MG63 (cell line): ENCODE measurements at regions not wholly inside any gene's neighbourhood (a gene's known extent, or its start where the extent isn't known, plus 50 kb on each side); places are given as distances from the start of the nearest gene placed in this dataset.
A peak's percentile ranks its signal among the peaks of the same experiment; 100 is the strongest.
"Not testable (repeated sequence)": the region's sequence is repeated elsewhere in the genome, so short reads cannot be mapped to it uniquely, and the experiment has no call there.

Source experiments
- DNase-seq: peaks from one replicate; pipeline ENCODE4 v3.0.0-alpha.2; 2020
- H3K27me3 ChIP-seq: fragments of 250-450 bp; sonication (Bioruptor Pico); 2 replicates; pipeline ENCODE4 v1.5.1; 2020; ENCODE audit warnings: mild to moderate bottlenecking, moderate library complexity
- H3K36me3 ChIP-seq: fragments of 250-450 bp; sonication (Bioruptor Pico); 2 replicates; pipeline ENCODE4 v1.5.1; 2020; ENCODE audit warnings: mild to moderate bottlenecking, moderate library complexity
- H3K4me3 ChIP-seq: fragments of 250-450 bp; sonication (Bioruptor Pico); 2 replicates; pipeline ENCODE4 v1.5.1; 2020; ENCODE audit warnings: mild to moderate bottlenecking, moderate library complexity
- H3K9me3 ChIP-seq: fragments of 250-450 bp; sonication (Bioruptor Pico); 2 replicates; pipeline ENCODE4 v1.5.1; 2020; ENCODE audit warnings: mild to moderate bottlenecking, moderate library complexity

- DNase-seq: no peak
- Histone ChIP-seq H3K9me3 (no peaks in the 10 kb centered on the region), H3K27me3 (no peaks in the 10 kb centered on the region), H3K36me3 (no peaks in the 10 kb centered on the region), H3K4me3 (no peak overlapping the region)
Measured at GRCh38 chr2:21353879-21354679, 230.3 kb downstream of the TDRD15 start.

DNA sequence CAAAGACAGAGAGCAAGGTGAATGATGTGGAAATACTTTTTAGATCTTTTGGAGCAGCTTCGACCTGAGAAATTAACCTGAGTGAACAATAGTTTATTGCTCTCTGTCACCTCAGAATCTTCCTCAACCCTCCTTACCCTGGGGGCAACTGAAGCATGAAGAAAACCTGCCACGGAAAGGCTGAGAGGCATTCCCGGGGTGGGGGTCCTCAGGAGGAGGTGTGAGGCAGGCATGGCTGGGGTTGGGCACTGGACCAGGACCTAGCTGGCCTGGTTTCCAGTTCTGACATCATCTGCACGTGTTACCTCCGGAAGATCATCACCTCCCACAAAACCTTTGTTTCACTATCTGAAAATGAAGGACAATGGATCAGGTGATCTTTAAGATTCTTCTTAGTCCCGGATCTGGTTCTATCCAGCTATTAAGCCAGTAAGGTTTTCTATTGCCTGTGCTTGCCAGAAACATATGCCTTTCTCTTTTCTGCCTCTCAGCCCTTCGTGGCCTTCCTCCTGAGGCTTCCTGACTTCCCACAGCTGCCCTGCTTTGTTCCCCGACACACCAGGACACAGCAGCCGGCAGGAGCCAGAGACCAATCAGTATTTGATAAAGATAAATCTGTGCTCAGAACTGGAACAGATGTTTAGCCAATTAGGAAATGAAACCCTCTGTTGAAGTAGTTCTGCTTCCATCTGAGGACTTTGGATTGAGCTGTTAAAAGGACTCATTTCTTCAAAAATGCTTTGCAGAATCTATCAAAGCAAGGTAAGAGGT lies 232.5 kb downstream of the TDRD15 start:
- H3K36me3 ChIP-seq: no peaks in the 10 kb centered on the region

GRCh38 chr2:21356857-21357255 lies 233.1 kb downstream of the TDRD15 start:
- DNase-seq: no peak
- Histone ChIP-seq H3K36me3 (no peaks in the 10 kb centered on the region), H3K4me3 (no peak overlapping the region), H3K27me3 (no peaks in the 10 kb centered on the region), H3K9me3 (no peaks in the 10 kb centered on the region)

More for the DNA sequence above, 232.5 kb downstream of the TDRD15 start:
- no peak for DNase-seq
- Histone ChIP-seq H3K4me3 (no peak overlapping the region), H3K27me3 (no peaks in the 10 kb centered on the region), H3K9me3 (no peaks in the 10 kb centered on the region)

DNA sequence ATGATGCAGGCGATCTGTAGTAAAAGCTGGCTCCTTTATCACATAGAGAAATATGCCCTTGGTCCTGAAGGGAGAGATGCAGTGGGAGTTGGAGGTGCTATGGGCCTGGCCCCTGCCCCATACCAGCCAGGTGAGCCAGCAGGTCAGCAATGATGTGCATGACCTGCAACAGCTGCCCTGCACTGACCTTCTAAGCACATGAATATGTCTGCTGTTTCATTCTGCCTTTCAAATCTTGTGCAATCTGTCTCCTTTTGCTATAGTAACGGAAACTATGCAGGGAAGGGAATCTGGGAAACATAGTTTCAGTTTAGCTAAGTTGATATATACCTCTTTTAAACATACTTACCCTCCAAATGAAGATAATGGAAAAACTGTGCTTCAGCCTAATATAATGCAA lies 235.2 kb downstream of the TDRD15 start:
- Histone ChIP-seq H3K4me3 (no peak overlapping the region), H3K9me3 (no peaks in the 10 kb centered on the region), H3K27me3 (no peaks in the 10 kb centered on the region), H3K36me3 (no peaks in the 10 kb centered on the region)
- DNase-seq: no peak

GRCh38 chr2:21361384-21361783 lies 237.6 kb downstream of the TDRD15 start:
- Histone ChIP-seq H3K36me3 (no peaks in the 10 kb centered on the region), H3K4me3 (no peak overlapping the region), H3K9me3 (no peaks in the 10 kb centered on the region), H3K27me3 (no peaks in the 10 kb centered on the region)
- DNase-seq: no peak

DNA sequence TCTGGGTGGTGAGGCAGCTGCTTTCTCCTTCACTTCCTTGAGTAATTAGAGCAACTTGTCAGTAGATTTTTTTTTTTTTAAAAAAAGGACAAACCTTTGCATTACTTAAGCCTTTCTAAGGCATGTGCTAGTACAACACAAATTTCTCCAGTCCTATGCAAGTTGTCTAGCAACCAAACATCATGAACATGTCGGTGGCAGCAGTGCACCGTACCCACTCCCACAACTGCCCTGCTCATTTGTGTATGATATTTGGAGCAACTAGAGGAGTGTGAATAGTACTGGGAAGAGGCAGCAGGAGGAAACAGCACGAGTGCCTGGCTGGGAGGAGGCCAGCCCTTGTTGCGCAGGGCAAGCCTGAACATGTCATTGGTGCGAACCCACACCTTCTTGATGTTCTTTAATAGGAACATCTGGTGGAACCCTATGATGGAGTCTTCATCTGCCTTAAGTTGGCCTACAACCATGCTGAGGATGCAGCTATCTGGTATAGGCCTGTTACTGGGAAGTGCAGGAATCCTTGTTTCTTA lies 238.3 kb downstream of the TDRD15 start:
- DNase-seq: no peak
- no peaks in the 10 kb centered on the region for H3K27me3 ChIP-seq
- no peaks in the 10 kb centered on the region for H3K36me3 ChIP-seq
- no peaks in the 10 kb centered on the region for H3K9me3 ChIP-seq
- H3K4me3 ChIP-seq: no peak overlapping the region

DNA sequence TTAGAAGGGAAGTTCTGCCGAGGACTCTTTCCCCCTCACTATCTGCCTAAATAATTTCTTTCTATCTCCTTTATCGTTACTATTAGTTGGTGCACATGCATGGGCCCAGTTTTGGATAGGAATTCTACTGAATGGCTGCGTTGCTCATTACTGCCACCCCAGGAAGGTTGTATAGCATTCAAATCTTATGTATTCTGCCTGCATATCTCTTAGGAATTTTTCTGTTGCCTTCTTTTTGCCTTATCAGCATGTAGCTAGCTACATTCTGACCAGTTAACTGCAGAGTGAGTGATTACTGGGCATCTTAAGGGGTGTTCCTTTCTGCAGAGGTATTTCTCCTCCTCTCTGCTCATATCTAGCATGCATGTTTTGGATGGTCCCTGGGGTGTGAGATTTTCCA lies 239.6 kb downstream of the TDRD15 start:
- H3K36me3 ChIP-seq: no peaks in the 10 kb centered on the region
- no peaks in the 10 kb centered on the region for H3K9me3 ChIP-seq
- H3K4me3 ChIP-seq: no peak overlapping the region
- DNase-seq: no peak
- no peaks in the 10 kb centered on the region for H3K27me3 ChIP-seq

DNA sequence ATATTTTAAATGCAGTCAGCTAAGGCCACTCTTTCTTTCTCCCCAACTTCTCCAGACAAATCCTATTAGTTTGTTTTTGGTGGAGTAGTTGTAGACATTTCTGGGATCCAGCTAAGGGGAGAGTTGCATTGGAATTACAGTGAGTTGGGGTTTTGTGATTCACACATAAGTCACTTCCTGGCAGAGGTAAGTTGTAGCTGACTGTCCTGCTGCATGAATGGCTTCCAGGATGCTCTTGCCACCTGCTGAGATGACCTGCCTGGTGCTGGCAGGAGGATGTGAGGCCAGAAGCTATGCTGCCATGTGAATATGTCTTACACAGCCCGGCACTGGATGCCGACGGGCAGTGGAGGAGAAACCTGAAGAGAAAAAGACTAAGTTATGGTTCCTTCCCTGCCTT lies 243.7 kb downstream of the TDRD15 start:
- no peak overlapping the region for H3K4me3 ChIP-seq
- H3K36me3 ChIP-seq: no peaks in the 10 kb centered on the region
- H3K27me3 ChIP-seq: no peaks in the 10 kb centered on the region
- H3K9me3 ChIP-seq: no peaks in the 10 kb centered on the region
- peak; percentile 85 for DNase-seq

- Histone ChIP-seq H3K4me3 (no peak overlapping the region), H3K9me3 (no peaks in the 10 kb centered on the region), H3K36me3 (no peaks in the 10 kb centered on the region), H3K27me3 (no peaks in the 10 kb centered on the region)
- no peak for DNase-seq
Measured at GRCh38 chr2:21369787-21370186, 246.0 kb downstream of the TDRD15 start.

GRCh38 chr2:21371499-21372003 lies 247.8 kb downstream of the TDRD15 start:
- Histone ChIP-seq H3K9me3 (no peaks in the 10 kb centered on the region), H3K4me3 (no peak overlapping the region), H3K36me3 (no peaks in the 10 kb centered on the region), H3K27me3 (no peaks in the 10 kb centered on the region)
- DNase-seq: no peak

DNA sequence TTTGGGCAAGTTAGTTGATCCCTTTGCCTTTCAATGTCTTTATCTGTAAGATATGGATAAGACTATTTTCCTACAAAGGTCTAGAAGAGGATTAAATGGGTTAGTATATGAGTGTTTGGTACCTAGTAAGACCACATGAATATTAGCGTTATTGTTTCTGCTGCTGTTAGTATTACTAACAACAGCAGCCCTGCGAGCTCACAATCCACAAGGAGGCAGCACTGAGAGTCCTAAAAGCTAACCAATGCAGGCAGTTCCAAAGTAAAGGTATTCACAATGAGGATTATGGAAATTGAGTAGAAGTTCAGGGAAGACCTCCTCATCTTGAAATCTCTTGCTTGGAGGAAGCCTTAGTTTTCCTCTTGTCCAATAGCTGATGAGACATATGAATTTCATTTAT lies 248.9 kb downstream of the TDRD15 start:
- no peak for DNase-seq

DNA sequence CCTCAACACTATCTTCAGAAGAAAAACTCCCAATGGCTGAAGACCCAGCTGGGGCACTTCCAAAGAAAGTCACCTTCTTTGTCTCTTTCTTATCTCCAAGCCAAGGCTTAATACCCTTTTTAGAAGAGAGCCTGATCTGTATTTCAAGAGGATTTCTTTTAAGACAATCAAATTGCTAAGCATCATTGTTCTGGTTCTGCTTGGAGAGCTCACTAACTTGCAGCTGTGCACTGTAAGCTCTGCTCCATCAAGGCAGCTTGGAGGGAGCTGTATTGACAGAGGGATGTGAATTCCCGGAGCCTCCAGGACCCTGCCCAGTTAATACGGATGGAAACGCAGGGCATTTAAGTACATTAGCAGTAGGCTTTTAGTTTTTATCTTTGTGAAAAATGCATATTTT lies 253.1 kb downstream of the TDRD15 start:
- H3K27me3 ChIP-seq: no peaks in the 10 kb centered on the region
- no peak overlapping the region for H3K4me3 ChIP-seq
- H3K9me3 ChIP-seq: no peaks in the 10 kb centered on the region
- H3K36me3 ChIP-seq: no peaks in the 10 kb centered on the region
- DNase-seq: no peak

More for the DNA sequence above, 248.9 kb downstream of the TDRD15 start:
- Histone ChIP-seq H3K27me3 (no peaks in the 10 kb centered on the region), H3K36me3 (no peaks in the 10 kb centered on the region), H3K4me3 (no peak overlapping the region), H3K9me3 (no peaks in the 10 kb centered on the region)

GRCh38 chr2:21379140-21379539 lies 255.4 kb downstream of the TDRD15 start:
- Histone ChIP-seq H3K36me3 (no peaks in the 10 kb centered on the region), H3K4me3 (no peak overlapping the region), H3K9me3 (no peaks in the 10 kb centered on the region), H3K27me3 (no peaks in the 10 kb centered on the region)
- DNase-seq: no peak

GRCh38 chr2:21379668-21380067 lies 255.9 kb downstream of the TDRD15 start:
- DNase-seq, H3K4me3 ChIP-seq, H3K36me3 ChIP-seq, H3K9me3 ChIP-seq, H3K27me3 ChIP-seq: not testable (repeated sequence)

DNA sequence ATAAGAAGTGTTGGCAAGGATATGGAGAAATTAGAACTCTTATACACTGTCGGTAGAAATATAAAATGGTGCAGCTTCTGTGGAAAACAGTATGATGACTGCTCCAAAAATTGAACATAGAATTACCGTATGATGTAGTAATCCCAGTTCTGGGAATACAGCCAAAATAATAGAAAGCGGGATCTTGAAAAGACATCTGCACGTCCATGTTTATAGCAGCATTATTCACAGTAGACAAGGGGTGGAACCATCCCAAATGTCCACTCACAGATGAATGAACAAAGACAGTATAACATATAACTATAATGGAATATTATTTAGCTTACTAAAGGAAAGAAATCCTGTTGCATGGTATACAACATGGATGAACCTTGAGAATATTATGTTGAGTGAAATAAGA lies 257.7 kb downstream of the TDRD15 start:
- H3K4me3 ChIP-seq: no peak overlapping the region
- H3K9me3 ChIP-seq: no peaks in the 10 kb centered on the region
- no peaks in the 10 kb centered on the region for H3K27me3 ChIP-seq
- no peaks in the 10 kb centered on the region for H3K36me3 ChIP-seq
- no peak for DNase-seq

- Histone ChIP-seq H3K9me3 (no peaks in the 10 kb centered on the region), H3K4me3 (no peak overlapping the region), H3K36me3 (no peaks in the 10 kb centered on the region), H3K27me3 (no peaks in the 10 kb centered on the region)
- DNase-seq: no peak
Measured at GRCh38 chr2:21382701-21383520, 259.1 kb downstream of the TDRD15 start.

- DNase-seq: no peak
- H3K9me3 ChIP-seq: no peaks in the 10 kb centered on the region
- H3K4me3 ChIP-seq: no peak overlapping the region
- no peaks in the 10 kb centered on the region for H3K36me3 ChIP-seq
- no peaks in the 10 kb centered on the region for H3K27me3 ChIP-seq
Measured at GRCh38 chr2:21386666-21387065, 262.9 kb downstream of the TDRD15 start.
